A673 (cell line): ENCODE measurements at regions not wholly inside any gene's neighbourhood (a gene's known extent, or its start where the extent isn't known, plus 50 kb on each side); places are given as distances from the start of the nearest gene placed in this dataset.

ENCODE experiments used
- BruUV-seq: library from RNA; stranded (reverse); fragments of 400-500 nt; replicated peaks from 2 replicates; lab custom pipeline; 2021; lab: Mats Ljungman, UMichigan
- CTCF ChIA-PET: fragments of 300-600 bp; sonication (Branson Sonifier 250); formaldehyde crosslinking; loops from one replicate; lab custom pipeline; 2022; ENCODE audit warnings: antibody characterized with exemption; lab: Charles Lee
- POLR2A ChIA-PET: fragments of 300-600 bp; sonication (Branson Sonifier 250); formaldehyde crosslinking; loops from one replicate; lab custom pipeline; 2022; ENCODE audit warnings: antibody characterized with exemption; ENCODE audit not compliant: low non-redundant PET; lab: Charles Lee
- DNase-seq: peaks from one replicate; pipeline ENCODE4 v3.0.0-alpha.2; 2015; ENCODE audit warnings: low spot score
- H3K27ac ChIP-seq: fragments of 200-600 bp; sonication (generic); 2 replicates; pipeline ENCODE4 v1.5.1; 2016; ENCODE audit warnings: mixed run types, low read depth, mild to moderate bottlenecking, mixed read lengths, antibody characterized with exemption, low read length; ENCODE audit not compliant: poor library complexity, severe bottlenecking
- H3K27me3 ChIP-seq: fragments of 200-600 bp; sonication (generic); replicated peaks from 2 replicates; pipeline ENCODE4 v1.6.1; 2017; ENCODE audit warnings: mixed run types, low read depth, mild to moderate bottlenecking, mixed read lengths, antibody characterized with exemption, low read length; ENCODE audit not compliant: insufficient read depth, poor library complexity
- H3K36me3 ChIP-seq: fragments of 200-600 bp; sonication (generic); 2 replicates; pipeline ENCODE4 v1.6.1; 2016; ENCODE audit warnings: mixed run types, mild to moderate bottlenecking, mixed read lengths, antibody characterized with exemption, low read length; ENCODE audit not compliant: insufficient read depth, poor library complexity, severe bottlenecking
- H3K4me1 ChIP-seq: fragments of 200-600 bp; sonication (generic); 2 replicates; pipeline ENCODE4 v1.6.1; 2017; ENCODE audit warnings: mixed run types, mild to moderate bottlenecking, mixed read lengths, antibody characterized with exemption, low read length; ENCODE audit not compliant: insufficient read depth, poor library complexity, severe bottlenecking
- H3K4me3 ChIP-seq: fragments of 200-600 bp; sonication (generic); 2 replicates; pipeline ENCODE4 v1.5.1; 2016; ENCODE audit warnings: low read depth, mixed run types, mild to moderate bottlenecking, mixed read lengths, low read length; ENCODE audit not compliant: poor library complexity, severe bottlenecking
- H3K9me3 ChIP-seq: fragments of 200-600 bp; sonication (generic); 2 replicates; pipeline ENCODE4 v1.6.1; 2016; ENCODE audit warnings: mixed run types, low read depth, mild to moderate bottlenecking, mixed read lengths, antibody characterized with exemption, low read length; ENCODE audit not compliant: poor library complexity, severe bottlenecking
- EZH2 ChIP-seq: fragments of 200-600 bp; sonication (generic); IDR thresholded peaks from 2 replicates; pipeline ENCODE4 v1.6.1; 2017; ENCODE audit warnings: borderline replicate concordance, low read depth, mild to moderate bottlenecking, mixed read lengths, antibody characterized with exemption, low read length; ENCODE audit not compliant: poor library complexity, severe bottlenecking
- intact Hi-C: fragments of 100-400 bp; cut with micrococcal nuclease; formaldehyde crosslinking; loops from one replicate; pipeline ENCODE4 v1.10.0; 2022; ENCODE audit not compliant: unreplicated experiment
- TF ChIP-seq, protein P1 (sequence below): fragments of 300-800, 200-600 bp; sonication (generic); conservative IDR thresholded peaks from 2 replicates; pipeline ENCODE4 v1.5.1; 2017; ENCODE audit warnings: low read depth, mild to moderate bottlenecking, antibody characterized with exemption, low read length, moderate library complexity, mixed read lengths

DNA sequence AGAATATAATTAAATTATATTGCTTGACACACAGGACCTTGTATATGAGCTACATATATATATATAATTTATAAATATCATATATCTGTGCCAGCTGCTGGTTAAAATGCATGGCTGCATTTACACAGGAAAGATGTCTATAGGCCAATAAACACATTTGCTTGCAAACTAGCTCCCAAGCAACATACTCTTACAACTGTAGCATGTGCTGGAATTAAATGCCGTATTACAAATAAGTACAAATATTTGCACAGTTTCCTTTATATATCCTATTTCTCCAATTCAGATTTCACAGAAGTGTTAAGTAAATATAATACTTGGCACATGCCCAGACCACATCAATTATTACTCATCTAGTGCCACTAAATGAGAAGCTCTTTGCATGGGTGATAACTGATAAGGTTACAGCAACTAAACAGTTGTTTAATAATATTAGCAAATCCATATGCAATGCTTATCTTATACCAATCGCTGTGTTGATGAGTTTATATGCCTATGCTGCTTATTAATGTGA lies 66.7 kb upstream of the E2F7 start:
- DNase-seq: no peak
- intact Hi-C loops: no loop called here
- peaks cover 33% of the 10 kb centered on the region for H3K27me3 ChIP-seq
- CTCF ChIA-PET: no interaction called here
- H3K27ac ChIP-seq: no peak overlapping the region
- H3K4me1 ChIP-seq: no peaks in the 10 kb centered on the region
- H3K4me3 ChIP-seq: no peak overlapping the region
- no peaks in the 10 kb centered on the region for H3K9me3 ChIP-seq
- no TSS peak for BruUV-seq
- POLR2A ChIA-PET: interaction anchor here (0.5 kb wide), 1 partner anchor 952 kb away, joined by 4 read pairs; no protein-coding TSS in a partner anchor
- H3K36me3 ChIP-seq: no peaks in the 10 kb centered on the region
- TF ChIP-seq EZH2: no peak
- TF ChIP-seq, protein P1, sequence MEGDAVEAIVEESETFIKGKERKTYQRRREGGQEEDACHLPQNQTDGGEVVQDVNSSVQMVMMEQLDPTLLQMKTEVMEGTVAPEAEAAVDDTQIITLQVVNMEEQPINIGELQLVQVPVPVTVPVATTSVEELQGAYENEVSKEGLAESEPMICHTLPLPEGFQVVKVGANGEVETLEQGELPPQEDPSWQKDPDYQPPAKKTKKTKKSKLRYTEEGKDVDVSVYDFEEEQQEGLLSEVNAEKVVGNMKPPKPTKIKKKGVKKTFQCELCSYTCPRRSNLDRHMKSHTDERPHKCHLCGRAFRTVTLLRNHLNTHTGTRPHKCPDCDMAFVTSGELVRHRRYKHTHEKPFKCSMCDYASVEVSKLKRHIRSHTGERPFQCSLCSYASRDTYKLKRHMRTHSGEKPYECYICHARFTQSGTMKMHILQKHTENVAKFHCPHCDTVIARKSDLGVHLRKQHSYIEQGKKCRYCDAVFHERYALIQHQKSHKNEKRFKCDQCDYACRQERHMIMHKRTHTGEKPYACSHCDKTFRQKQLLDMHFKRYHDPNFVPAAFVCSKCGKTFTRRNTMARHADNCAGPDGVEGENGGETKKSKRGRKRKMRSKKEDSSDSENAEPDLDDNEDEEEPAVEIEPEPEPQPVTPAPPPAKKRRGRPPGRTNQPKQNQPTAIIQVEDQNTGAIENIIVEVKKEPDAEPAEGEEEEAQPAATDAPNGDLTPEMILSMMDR: no peak

DNA sequence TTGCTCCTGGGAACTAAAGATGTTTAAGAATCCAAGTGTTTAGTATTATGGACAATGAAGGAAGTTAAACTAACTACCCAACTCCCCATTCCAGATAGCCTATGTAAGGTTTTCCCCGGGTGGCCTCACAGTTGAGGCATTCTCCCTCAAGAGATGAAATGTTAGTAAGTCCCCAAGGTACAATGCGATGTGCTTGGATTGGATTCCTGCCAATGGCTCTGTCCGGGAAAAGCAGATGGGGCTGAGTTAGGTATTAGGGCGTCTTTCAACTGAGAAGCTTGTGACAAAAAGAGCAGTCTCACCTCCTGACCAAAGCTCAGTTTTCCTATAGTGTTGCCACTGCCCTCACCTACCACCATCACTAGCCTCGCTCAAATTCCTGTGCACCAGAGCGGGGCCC lies 64.8 kb upstream of the E2F7 start:
- Histone ChIP-seq H3K36me3 (no peaks in the 10 kb centered on the region), H3K27me3 (peaks cover 25% of the 10 kb centered on the region), H3K4me3 (no peak overlapping the region), H3K9me3 (no peaks in the 10 kb centered on the region), H3K4me1 (no peaks in the 10 kb centered on the region), H3K27ac (no peak overlapping the region)
- BruUV-seq: no TSS peak
- ChIA-PET POLR2A (no interaction called here), CTCF (no interaction called here)
- DNase-seq: peak; percentile 9
- TF ChIP-seq, protein P1: no peak
- no peak for TF ChIP-seq EZH2
- intact Hi-C loops: no loop called here

DNA sequence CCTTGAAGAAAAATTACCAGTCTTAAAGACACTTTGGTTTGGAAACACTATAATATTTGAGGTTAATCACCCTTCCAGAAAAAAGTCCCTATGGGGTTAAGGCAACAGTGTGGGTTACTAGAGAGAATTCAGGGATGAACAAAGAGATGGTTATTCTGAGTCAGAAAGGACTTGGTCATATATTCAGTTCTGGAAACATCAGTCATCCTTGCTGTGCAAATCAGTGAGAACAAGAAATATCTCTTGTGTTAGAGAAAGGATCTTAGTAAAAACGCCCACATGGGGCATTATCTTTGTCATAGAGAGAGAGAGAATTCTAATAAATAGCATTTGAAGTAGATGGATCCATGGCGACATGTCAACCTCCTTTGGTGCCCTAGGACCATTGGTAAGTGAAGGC lies 59.4 kb upstream of the E2F7 start:
- no peak overlapping the region for H3K4me3 ChIP-seq
- no peak for TF ChIP-seq EZH2
- TF ChIP-seq, protein P1: no peak
- no TSS peak for BruUV-seq
- H3K27ac ChIP-seq: no peak overlapping the region
- H3K4me1 ChIP-seq: no peaks in the 10 kb centered on the region
- no peaks in the 10 kb centered on the region for H3K9me3 ChIP-seq
- intact Hi-C loops: no loop called here
- POLR2A ChIA-PET: no interaction called here
- peaks cover 10% of the 10 kb centered on the region for H3K27me3 ChIP-seq
- no peaks in the 10 kb centered on the region for H3K36me3 ChIP-seq
- no peak for DNase-seq
- CTCF ChIA-PET: no interaction called here
